ENCODE measurements at regions not wholly inside any gene's neighbourhood (a gene's known extent, or its start where the extent isn't known, plus 50 kb on each side); places are given as distances from the start of the nearest gene placed in this dataset.
A peak's percentile ranks its signal among the peaks of the same experiment; 100 is the strongest.
"Not testable (repeated sequence)": the region's sequence is repeated elsewhere in the genome, so short reads cannot be mapped to it uniquely, and the experiment has no call there.

DNA sequence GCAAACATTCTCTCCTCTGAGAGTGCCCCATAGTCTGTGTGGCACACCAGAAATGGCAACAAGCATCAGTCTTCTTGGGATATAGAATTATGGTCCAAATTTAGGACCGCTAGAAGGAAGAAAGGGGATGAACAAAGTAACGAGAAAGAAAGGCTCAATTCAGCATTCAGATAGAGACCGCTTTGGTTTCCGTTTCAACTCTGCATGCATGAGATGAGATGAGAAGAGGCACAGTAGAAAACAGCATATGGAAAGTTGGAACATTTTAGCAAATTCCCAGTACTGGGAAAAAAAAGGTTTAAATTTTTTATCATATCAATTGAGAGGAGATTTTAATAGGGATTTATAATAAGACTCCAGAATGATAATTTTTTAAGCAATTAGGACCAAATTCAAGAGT, 595.5 kb upstream of the CHRM3 start:
- H3K27ac ChIP-seq = no peak overlapping the region
- DNase-seq (ENCODE audit: low read depth, low spot score) = no peak

DNA sequence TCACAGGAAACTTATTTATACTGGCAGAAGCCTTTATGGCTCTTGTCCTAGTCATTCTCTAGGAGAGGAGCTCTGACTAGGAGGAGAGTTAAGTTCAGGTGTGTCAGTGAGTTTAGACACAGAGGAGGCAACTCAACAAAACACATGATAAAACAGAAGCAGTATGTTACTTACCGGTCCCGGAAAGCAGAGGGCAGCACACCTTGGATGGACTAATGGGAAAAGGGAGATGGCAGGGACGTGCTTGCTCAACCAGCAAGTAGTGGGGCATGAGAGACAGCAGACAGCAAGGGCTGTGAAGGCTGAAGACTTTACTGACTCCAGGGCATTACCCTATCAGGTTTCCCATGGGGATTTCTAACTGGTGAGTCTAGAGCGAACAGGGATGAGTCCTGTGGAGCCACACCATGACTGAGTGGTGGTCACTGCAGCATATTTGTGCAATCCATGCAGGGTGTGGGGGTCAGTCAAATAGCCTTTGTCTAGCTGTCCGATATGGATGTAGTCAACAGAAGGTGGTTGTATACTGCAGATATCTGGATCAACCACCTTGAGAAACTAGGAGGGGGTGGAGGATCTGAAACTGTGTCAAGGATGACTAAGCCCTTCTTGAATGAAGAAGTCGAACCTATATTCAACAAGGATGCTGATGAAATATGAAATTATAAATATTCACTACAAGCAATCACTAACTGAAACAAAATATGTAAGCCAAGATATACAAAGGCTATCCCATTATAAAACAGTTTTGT, 596.3 kb upstream of the CHRM3 start:
- H3K27ac ChIP-seq = no peak overlapping the region
- no peak for DNase-seq (ENCODE audit: low read depth, low spot score)

DNA sequence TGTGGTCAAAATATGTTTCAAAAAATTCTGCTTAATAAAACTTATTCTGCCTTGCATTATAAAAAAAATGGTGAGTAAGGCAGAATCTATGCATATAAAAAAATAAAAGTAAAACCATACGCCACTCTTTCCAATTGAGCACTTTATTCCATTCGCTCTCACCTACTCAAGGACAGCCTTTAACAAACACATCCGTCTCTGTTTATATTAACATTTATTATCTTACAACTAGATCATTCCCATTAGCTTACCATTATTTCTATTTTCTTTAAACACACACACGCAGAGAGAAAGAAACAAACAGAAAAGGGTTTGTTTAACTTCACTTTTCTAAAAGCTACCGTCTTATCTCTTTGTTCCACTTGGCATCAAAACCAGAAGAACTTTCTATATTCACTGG, 598.9 kb upstream of the CHRM3 start:
- no peak overlapping the region for H3K27ac ChIP-seq
- no peak for DNase-seq (ENCODE audit: low read depth, low spot score)

- H3K27ac ChIP-seq = no peak overlapping the region
- no peak for DNase-seq (ENCODE audit: low read depth, low spot score)
Observed at GRCh38 chr1:238783633-238784032, 602.7 kb upstream of the CHRM3 start.

DNA sequence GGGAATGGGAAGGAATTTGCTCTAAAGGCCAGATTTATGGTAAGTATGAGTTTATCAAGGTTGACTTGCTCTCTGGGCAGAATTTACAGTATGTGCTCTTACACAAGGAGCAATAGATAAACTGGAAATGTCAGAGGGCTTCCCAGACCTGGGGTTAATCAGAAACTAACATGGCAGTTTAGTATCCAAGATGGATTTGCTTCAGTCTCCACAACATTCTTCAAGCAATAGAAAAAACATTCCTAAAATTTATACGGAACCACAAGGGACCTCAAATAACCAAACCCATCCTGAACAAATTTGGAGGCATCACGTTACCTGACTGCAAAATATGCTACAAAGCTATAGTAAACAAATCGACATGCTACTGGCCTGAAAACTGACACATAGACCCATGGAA, 606.7 kb upstream of the CHRM3 start:
- H3K27ac ChIP-seq = no peak overlapping the region
- DNase-seq (ENCODE audit: low read depth, low spot score) = no peak

- H3K27ac ChIP-seq = no peak overlapping the region
- no peak for DNase-seq (ENCODE audit: low read depth, low spot score)
Observed at GRCh38 chr1:238778113-238778512, 608.3 kb upstream of the CHRM3 start.

DNA sequence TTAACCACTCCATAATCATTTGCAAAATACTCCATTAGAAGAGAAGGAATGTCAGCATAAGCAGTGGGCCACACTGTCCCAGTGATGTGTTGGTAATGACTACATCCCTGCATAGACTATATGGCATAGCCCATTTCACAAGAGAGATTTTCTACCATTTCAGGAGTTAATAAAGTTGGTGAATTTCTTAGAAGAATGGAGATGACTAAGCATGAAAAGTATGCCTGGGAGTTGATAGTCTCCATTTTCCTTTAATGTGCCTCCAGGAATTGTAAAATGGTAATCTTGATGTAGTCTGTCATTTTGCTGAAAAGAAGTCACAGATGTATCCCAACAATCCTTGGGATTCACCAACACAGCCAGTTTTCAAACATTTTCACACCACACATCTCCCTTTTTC, 608.8 kb upstream of the CHRM3 start:
- no peak for DNase-seq (ENCODE audit: low read depth, low spot score)
- H3K27ac ChIP-seq = no peak overlapping the region

GRCh38 chr1:238776126-238776525, 610.2 kb upstream of the CHRM3 start:
- DNase-seq (ENCODE audit: low read depth, low spot score) = no peak
- H3K27ac ChIP-seq = no peak overlapping the region

- DNase-seq (ENCODE audit: low read depth, low spot score) = no peak
- H3K27ac ChIP-seq = no peak overlapping the region
Observed at GRCh38 chr1:238772322-238772721, 614.0 kb upstream of the CHRM3 start.

- no peak overlapping the region for H3K27ac ChIP-seq
- DNase-seq (ENCODE audit: low read depth, low spot score) = no peak
Observed at GRCh38 chr1:238767321-238767720, 619.0 kb upstream of the CHRM3 start.

DNA sequence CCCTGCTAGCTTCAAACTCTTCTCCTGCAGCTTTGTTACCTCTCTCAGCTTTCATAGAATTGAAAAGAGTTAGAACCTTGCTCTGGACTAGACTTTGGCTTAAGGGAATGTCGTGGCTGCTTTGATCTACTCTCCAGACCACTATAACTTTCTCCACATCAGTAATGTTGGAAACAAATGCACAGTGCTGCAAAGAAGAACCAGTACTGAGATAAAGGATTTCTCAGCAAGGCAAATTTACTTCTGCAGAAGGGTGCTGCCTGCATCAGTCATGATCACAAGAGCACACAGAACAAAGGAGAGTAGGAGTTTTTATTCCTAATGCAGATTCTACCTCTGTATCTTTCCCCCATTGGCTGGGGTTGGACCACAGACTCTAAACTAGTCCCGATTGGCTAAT, 621.6 kb upstream of the CHRM3 start:
- H3K27ac ChIP-seq = no peak overlapping the region
- DNase-seq (ENCODE audit: low read depth, low spot score) = no peak

DNA sequence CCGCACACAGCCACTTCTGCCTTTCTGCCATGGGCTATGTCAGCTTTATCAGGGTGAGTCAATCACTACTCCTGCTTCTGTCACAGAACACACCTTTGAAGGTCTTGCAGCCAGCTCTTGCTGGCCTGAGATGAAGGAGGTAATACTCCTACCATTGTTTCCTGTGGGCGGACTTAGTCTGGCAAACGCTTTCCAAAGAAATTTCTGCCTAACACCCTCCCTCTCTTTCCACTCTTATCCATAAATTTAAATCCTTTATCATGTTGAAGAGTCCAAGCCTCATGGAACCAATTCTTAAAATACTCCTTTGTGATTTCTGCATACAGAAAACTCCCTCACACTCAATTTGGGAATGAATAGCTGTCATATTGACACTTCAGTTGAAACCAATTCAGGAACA, 633.1 kb upstream of the CHRM3 start:
- H3K27ac ChIP-seq = no peak overlapping the region
- DNase-seq (ENCODE audit: low read depth, low spot score) = no peak

DNA sequence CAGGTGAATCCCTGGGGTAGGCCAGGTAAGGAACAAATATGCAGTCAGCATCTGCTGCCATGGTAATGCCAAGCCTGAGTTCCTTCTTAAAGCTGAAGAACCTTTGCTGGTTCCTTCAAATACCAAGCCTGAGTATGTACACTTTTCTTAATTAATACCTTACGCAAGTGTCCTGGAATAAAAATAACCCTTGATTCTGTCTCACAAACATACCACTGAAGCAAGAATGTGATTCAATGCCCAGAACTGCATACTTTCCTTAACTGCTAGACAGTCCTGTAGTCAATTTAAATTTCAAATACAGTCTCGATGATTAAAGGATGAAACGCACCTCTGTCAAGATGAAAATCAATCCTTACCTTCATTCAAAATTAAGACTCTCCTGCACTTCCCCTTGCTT, 634.0 kb upstream of the CHRM3 start:
- no peak for DNase-seq (ENCODE audit: low read depth, low spot score)
- H3K27ac ChIP-seq = no peak overlapping the region

DNA sequence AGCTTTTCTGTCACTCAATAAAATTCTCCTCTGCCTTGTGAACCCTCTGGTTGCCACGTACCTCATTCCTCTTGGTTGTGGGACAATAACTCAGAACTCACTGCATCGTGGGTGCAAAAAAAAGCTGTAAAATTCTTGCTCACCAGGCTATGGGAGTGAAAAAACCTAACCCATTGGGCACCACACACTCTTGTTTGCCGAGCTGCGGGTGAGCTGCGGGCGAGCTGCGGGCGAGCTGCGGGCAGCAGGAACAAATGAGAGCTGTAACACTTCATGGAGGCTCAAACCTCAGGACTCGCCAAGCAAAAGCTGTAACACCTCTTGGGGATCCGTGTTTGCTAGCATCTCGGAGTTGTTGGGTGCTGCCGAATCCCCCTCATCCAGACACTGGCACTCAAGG, 641.3 kb upstream of the CHRM3 start:
- H3K27ac ChIP-seq = no peak overlapping the region
- DNase-seq (ENCODE audit: low read depth, low spot score) = no peak

DNA sequence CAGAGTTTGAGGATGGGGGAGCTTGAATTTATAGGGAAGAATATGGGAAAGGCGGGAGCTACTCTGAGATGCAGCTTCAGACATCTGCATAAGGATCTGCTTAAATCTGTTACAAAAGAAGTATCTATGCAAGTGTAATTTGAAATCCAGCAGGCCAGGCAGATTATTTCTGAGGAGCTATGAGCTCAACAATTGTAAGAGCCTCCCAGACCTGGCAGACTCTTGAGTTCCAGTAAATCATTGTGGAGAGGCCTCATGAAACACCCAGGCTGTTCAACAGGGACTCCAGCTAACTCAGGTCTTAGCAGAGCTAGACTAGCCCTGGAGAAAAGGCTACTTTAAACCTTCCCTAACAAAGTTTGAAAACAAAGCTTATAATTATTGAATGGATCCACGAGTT, 647.5 kb upstream of the CHRM3 start:
- no peak overlapping the region for H3K27ac ChIP-seq
- no peak for DNase-seq (ENCODE audit: low read depth, low spot score)

GRCh38 chr1:238727670-238728069, 658.7 kb upstream of the CHRM3 start:
- DNase-seq (ENCODE audit: low read depth, low spot score) = no peak
- no peak overlapping the region for H3K27ac ChIP-seq

DNA sequence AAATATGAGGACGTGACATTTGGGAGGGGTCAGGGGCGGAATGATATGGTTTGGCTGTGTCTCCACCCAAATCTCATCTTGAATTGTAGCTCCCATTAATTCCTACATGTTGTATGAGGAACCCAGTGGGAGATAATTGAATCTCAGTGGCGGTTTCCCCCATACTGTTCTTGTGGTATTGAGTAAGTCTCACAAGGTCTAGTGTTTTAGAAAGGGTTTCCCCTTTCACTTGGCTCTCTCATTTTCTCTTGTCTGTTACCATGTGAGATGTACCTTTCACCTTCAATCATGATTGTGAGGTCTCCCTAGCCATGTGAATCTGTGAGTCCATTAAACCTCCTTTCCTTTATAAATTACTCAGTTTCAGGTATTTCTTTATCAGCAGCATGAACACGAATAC, 663.6 kb upstream of the CHRM3 start:
- H3K27ac ChIP-seq = no peak overlapping the region
- no peak for DNase-seq (ENCODE audit: low read depth, low spot score)

- DNase-seq (ENCODE audit: low read depth, low spot score) = no peak
- no peak overlapping the region for H3K27ac ChIP-seq
Observed at GRCh38 chr1:238710697-238711096, 675.7 kb upstream of the CHRM3 start.

- DNase-seq (ENCODE audit: low read depth, low spot score) = no peak
Observed at GRCh38 chr1:238701024-238701423, 685.3 kb upstream of the CHRM3 start.

GRCh38 chr1:238690415-238690814, 696.0 kb upstream of the CHRM3 start:
- DNase-seq (ENCODE audit: low read depth, low spot score) = no peak
- H3K27ac ChIP-seq = no peak overlapping the region

More at GRCh38 chr1:238701024-238701423, 685.3 kb upstream of the CHRM3 start:
- H3K27ac ChIP-seq = no peak overlapping the region

DNA sequence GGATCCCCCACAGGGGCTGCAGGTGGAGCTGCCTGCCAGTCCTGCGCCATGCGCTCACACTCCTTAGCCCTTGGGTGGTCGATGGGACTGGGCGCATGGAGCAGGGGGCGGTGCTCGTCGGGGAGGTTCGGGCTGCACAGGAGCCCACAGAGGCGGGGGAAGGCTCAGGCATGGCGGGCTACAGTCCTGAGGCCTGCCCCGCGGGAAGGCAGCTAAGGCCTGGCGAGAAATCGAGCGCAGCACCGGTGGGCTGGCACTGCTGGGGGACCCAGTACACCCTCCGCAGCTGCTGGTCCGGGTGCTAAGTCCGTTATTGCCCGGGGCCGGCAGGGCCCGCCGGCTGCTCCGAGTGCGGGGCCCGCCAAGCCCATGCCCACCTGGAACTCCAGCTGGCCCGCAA, 701.8 kb upstream of the CHRM3 start:
- DNase-seq (ENCODE audit: low read depth, low spot score); H3K27ac ChIP-seq: not testable (repeated sequence)

- H3K27ac ChIP-seq = peak overlapping the region; percentile 61
- no peak for DNase-seq (ENCODE audit: low read depth, low spot score)
Observed at GRCh38 chr1:238681451-238681850, 704.9 kb upstream of the CHRM3 start.

DNA sequence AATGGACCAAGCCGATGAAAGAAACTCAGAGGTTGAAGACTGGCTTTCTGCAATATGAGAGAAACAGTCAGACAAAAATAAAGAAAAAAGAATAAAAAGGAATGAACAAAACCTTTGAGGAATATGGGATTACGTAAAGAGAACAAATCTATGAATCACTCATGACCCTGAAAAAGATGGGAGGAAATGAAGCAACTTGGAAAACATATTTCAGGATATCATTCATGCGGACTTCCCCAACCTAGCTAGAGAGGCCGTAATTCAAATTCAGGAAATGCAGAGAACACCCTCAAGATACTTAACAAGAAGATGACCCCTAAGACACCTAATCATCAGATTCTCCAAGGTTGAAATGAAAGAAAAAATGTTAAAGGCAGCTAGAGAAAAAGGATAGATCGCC, 705.3 kb upstream of the CHRM3 start:
- DNase-seq (ENCODE audit: low read depth, low spot score) = no peak
- peak overlapping the region; percentile 61 for H3K27ac ChIP-seq
